ENCODE measurements at regions not wholly inside any gene's neighbourhood (a gene's known extent, or its start where the extent isn't known, plus 50 kb on each side); places are given as distances from the start of the nearest gene placed in this dataset.

- no peak for TF ChIP-seq ZSCAN18 (tag by site-specific recombination; IDR thresholded peaks at IDR 0.05)
- no peak for TF ChIP-seq GLI2 (tag by site-specific recombination; IDR thresholded peaks at IDR 0.05; ENCODE audit: borderline replicate concordance, low read depth)
- TF ChIP-seq ZBTB21 (tag by site-specific recombination; IDR thresholded peaks at IDR 0.05): no peak
- TF ChIP-seq MYNN (tag by site-specific recombination; IDR thresholded peaks at IDR 0.05; ENCODE audit: borderline replicate concordance): no peak
- Histone ChIP-seq H3K4me3 (ENCODE audit: low read depth, low read length) (no peak overlapping the region), H3K36me3 (ENCODE audit: control insufficient read depth in 2 of 2, insufficient read depth in 1 of 2, low read length in 2 of 2) (no peaks in the 10 kb centered on the region), H3K4me1 (ENCODE audit: control insufficient read depth, insufficient read depth, low read length) (no peaks in the 10 kb centered on the region), H3K9me3 (ENCODE audit: control insufficient read depth, insufficient read depth, low read depth, low read length) (no peaks in the 10 kb centered on the region), H3K27ac (ENCODE audit: extremely low read depth, low read depth, low read length) (no peak overlapping the region)
- POLR2A ChIA-PET: no interaction called here
- CTCF ChIA-PET: interaction anchor here (0.6 kb wide), 2 partner anchors 9 to 98 kb away, joined by 3 read pairs; no protein-coding TSS in a partner anchor
Observed at GRCh38 chr21:35360870-35361570, 311.9 kb upstream of the RUNX1 start.

GRCh38 chr21:35359076-35359475 is 310.0 kb upstream of the RUNX1 start:
- Histone ChIP-seq H3K36me3 (ENCODE audit: control insufficient read depth in 2 of 2, insufficient read depth in 1 of 2, low read length in 2 of 2) (no peaks in the 10 kb centered on the region), H3K9me3 (ENCODE audit: control insufficient read depth, insufficient read depth, low read depth, low read length) (no peaks in the 10 kb centered on the region), H3K4me1 (ENCODE audit: control insufficient read depth, insufficient read depth, low read length) (no peaks in the 10 kb centered on the region), H3K27ac (ENCODE audit: extremely low read depth, low read depth, low read length) (no peak overlapping the region), H3K4me3 (ENCODE audit: low read depth, low read length) (no peak overlapping the region)
- TF ChIP-seq BCL11A (tag by site-specific recombination; IDR thresholded peaks at IDR 0.05; ENCODE audit: low read depth) (no peak), ZNF610 (tag by site-specific recombination; IDR thresholded peaks at IDR 0.05; ENCODE audit: borderline replicate concordance) (no peak), ZNF155 (tag by site-specific recombination; IDR thresholded peaks at IDR 0.05) (no peak), ZBTB44 (tag by site-specific recombination; IDR thresholded peaks at IDR 0.05) (no peak), ZBTB26 (tag by site-specific recombination; optimal IDR thresholded peaks at IDR 0.05) (no peak), ZNF175 (tag by site-specific recombination; IDR thresholded peaks at IDR 0.05) (no peak), ZNF398 (tag by site-specific recombination; IDR thresholded peaks at IDR 0.05) (no peak)
- ChIA-PET POLR2A (no interaction called here), CTCF (no interaction called here)

- CTCF ChIA-PET: no interaction called here
- Histone ChIP-seq H3K9me3 (ENCODE audit: control insufficient read depth, insufficient read depth, low read depth, low read length) (no peaks in the 10 kb centered on the region), H3K4me3 (ENCODE audit: low read depth, low read length) (no peak overlapping the region), H3K27ac (ENCODE audit: extremely low read depth, low read depth, low read length) (no peak overlapping the region), H3K36me3 (ENCODE audit: control insufficient read depth in 2 of 2, insufficient read depth in 1 of 2, low read length in 2 of 2) (no peaks in the 10 kb centered on the region), H3K4me1 (ENCODE audit: control insufficient read depth, insufficient read depth, low read length) (no peaks in the 10 kb centered on the region)
- POLR2A ChIA-PET: no interaction called here
- TF ChIP-seq ZSCAN30 (tag by site-specific recombination; IDR thresholded peaks at IDR 0.05): no peak
- TF ChIP-seq ZNF354C (tag by site-specific recombination; IDR thresholded peaks at IDR 0.05; ENCODE audit: borderline replicate concordance, low read depth): no peak
- TF ChIP-seq ZNF621 (tag by site-specific recombination; IDR thresholded peaks at IDR 0.05): no peak
- no peak for TF ChIP-seq ZNF37A (tag by site-specific recombination; IDR thresholded peaks at IDR 0.05)
- TF ChIP-seq ZEB2 (tag by site-specific recombination; IDR thresholded peaks at IDR 0.05): no peak
- TF ChIP-seq GLIS1 (tag by site-specific recombination; IDR thresholded peaks at IDR 0.05): no peak
- no peak for TF ChIP-seq ZNF561 (tag by site-specific recombination; IDR thresholded peaks at IDR 0.05; ENCODE audit: borderline replicate concordance)
- no peak for TF ChIP-seq KLF8 (tag by site-specific recombination; IDR thresholded peaks at IDR 0.05)
- no peak for TF ChIP-seq SCRT1 (tag by site-specific recombination; IDR thresholded peaks at IDR 0.05; ENCODE audit: borderline replicate concordance)
- no peak for TF ChIP-seq ZNF140 (tag by site-specific recombination; IDR thresholded peaks at IDR 0.05)
- no peak for TF ChIP-seq ZNF777 (tag by site-specific recombination; IDR thresholded peaks at IDR 0.05; ENCODE audit: borderline replicate concordance)
Observed at GRCh38 chr21:35358008-35358407, 308.9 kb upstream of the RUNX1 start.

Data from HEK293 (cell line).